NCI-H345 treated with DMSO at 0.1 percent for 48 hours (cell line): ENCODE measurements at regions not wholly inside any gene's neighbourhood (a gene's known extent, or its start where the extent isn't known, plus 50 kb on each side); places are given as distances from the start of the nearest gene placed in this dataset.

Experiments
- DNase-seq: peaks from one replicate; lab custom pipeline; 2025; ENCODE audit not compliant: unreplicated experiment; lab: John Stamatoyannopoulos, UW

DNA sequence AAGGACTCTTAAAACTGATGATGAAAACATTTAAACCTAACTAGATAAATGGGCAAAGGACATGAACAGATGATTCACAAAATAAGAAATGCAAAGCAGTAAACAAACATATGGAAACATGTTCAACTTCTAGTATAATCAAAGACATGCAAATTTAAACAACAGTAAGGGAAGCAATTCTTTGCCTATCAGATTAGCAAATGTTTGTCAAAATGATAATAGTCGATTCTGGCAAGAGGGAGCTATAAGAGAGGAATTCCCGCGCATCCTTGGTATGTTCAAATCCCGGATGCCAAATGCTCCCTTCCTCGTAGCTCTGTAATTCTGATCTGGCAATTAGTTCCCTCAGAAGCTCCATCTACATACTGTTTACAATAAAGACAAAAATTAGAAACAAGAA lies 320.5 kb downstream of the PHKB start:
- no peak for DNase-seq

DNA sequence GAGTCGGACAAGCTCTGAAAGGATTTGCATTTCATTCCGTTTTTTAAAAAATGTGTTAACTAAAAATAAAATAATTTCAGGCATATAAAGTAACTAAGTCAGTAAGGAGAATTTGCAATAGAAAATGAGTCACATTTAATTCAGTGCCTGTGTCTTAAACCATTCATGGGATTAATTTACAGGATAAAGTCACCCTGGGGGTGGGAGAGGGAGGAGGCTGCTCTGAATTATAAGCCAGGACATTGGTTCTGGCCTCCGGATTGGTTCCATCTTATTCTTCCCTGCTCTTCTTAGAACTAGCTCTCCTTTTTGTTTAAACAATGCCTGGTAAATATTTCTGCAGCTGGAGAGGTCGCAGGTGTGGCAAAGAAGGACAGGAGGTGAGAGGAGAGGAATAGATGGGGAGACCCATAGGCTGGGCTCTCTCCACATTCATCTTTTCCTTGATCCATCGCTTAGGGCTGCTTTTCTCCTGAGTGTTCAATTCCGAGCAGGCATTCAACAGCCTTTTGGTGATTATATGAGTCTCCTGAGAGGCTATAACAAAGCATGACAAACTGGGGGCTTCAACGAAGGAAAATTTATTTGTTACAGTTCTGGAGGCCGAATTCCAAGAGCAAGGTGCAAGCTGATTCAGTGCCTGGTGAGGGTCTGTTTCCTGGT lies 319.2 kb downstream of the PHKB start:
- no peak for DNase-seq

DNA sequence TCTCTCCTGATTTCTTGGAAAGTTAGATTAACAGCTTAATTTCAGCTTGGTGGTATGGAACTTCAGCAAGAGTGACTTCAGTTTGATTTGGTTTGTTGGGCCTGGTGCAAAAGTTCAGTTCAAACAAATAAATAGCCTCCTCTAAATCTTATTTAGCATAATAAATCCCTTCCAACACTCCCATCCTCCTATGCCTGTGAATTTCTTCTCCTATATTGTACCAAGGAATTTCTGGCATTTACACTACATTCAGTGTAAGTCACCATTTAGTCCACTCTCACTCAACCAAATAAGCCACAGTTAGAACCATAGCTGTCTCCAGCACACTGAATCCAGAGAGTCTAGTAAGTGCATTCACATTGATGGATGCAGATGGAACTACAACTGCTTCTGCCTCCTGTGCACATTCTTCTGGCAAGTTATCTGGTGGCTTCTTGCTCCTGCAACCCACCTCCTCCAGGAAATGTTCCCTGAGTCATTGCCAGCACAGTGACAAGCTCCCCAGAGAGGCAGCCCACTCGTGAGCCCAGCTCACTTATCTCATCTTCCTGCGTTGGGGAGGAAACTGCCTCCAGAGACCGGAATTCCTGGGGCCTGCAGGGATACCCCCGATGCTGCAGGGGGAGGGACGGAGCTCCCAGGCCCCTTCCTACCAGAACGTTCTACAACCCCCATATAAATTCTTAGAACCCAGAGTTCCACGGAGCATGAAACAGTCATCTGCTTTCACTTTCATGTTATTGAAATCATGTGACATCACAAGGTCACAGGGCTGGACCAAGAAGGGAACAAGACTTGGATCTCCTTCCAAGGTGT lies 318.3 kb downstream of the PHKB start:
- DNase-seq = no peak

DNA sequence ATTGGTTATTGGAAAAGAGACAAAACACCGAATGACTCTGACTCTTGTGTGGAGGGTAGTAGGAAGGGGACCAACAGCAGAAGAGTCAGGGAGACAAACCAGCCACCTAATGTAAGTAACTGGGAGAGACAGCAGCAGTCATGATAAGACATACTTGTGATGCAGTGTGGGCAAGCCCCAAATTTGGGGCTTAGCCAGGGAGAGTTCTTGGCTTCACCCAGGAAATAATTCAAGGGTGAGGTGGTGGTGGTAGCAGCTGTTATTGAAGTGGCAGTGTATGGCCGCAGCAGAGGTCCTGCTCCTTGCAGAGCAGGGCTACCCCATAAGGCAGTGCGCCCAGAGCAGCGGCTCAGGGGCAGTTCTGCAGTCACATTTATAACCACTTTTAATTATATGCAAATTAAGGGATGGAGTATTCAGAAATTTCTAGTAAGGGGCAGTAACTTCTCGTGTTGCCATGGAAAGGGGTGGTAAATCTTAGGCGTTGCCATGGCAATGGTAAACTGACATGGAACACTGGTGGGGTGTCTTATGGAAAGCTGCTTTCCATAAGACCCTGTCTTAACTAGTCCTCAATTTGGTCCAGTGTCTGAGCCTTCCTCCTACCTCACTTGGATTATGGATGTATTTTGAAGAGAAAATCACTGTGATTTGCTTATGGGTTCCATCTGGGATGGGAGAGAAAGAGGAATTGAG lies 317.1 kb downstream of the PHKB start:
- no peak for DNase-seq

DNA sequence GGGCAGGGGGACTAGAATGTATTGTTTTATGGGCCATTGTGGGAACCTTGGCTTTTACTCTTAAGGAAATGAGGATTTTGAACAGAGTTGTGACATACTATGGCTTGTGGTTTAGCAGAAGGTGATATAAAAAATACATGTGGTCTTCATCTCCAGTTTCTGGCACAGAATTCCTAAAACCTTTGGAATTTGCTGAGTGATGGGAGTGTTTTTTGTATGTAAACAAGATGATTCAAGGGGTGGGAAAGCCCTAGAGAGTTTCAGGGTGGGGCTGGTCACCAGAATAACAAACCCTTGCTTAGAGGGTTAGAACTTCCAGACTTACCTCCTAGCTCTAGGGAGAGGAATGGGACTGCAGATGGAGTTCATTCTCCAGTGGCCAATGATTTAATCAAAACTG lies 316.1 kb downstream of the PHKB start:
- no peak for DNase-seq

DNA sequence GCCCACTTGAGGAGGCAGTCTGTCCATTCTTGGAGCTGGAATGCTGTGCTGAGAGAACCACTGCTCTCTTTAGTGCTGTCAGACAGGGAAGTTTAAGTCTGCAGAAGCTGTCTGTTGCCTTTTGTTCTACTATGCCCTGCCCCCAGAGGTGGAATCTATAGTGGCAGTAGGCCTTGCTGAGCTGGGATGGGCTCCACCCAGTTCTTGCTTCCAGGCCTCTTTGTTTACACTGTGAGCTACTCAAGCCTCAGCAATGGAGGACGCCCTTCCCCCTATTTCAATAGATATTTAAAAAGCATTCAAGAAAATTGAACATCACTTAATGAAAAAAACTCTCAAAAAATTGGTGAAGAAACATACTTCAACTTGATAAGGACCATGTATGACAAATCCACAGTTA lies 313.5 kb downstream of the PHKB start:
- no peak for DNase-seq

DNA sequence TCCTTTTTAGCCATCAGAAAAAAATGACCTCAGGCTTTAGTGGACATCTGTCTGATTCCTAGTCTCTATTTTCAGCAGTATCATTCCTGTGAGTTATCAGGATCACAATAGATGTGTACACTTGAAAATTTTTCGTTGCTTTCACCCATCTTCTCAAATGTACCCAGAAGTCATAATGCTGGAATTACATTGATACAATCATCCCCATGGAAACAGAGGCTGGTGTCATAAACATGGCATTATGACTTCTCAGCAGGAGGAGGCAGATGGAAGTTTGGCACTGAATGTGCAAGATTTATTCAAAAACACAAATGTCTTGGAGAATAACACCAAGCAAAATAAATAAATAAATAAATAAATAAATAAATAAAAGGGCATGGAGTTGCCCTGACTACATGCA lies 292.5 kb downstream of the PHKB start:
- DNase-seq = no peak
